ENCODE measurements at regions not wholly inside any gene's neighbourhood (a gene's known extent, or its start where the extent isn't known, plus 50 kb on each side); places are given as distances from the start of the nearest gene placed in this dataset.

DNA sequence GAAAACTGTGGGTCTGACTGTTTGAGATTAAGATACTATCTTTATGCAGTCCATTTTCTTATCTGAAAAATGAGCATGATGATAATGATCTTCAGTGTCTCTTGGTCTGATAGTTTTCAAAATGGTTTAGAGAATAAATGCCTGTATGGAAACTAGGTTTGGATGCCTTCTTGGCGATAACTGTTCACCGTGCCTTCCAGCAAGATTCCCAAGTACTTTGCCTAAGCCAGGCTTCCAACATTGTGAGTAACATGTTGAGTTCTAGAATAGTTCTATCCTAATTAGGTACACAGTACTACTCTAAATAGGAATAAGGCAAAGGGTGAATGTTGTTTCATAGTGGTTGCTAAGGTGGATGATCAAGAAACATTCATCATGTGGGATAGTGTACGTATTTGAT lies 940.2 kb downstream of the MCTP2 start:
- no peak for ATAC-seq
- TF ChIP-seq, protein P1, sequence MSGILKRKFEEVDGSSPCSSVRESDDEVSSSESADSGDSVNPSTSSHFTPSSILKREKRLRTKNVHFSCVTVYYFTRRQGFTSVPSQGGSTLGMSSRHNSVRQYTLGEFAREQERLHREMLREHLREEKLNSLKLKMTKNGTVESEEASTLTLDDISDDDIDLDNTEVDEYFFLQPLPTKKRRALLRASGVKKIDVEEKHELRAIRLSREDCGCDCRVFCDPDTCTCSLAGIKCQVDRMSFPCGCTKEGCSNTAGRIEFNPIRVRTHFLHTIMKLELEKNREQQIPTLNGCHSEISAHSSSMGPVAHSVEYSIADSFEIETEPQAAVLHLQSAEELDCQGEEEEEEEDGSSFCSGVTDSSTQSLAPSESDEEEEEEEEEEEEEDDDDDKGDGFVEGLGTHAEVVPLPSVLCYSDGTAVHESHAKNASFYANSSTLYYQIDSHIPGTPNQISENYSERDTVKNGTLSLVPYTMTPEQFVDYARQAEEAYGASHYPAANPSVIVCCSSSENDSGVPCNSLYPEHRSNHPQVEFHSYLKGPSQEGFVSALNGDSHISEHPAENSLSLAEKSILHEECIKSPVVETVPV (CRISPR knock-in tag; IDR thresholded peaks at IDR 0.05) = no peak
- TF ChIP-seq ZNF565 (CRISPR knock-in tag; conservative IDR thresholded peaks at IDR 0.05; ENCODE audit: low read depth) (no peak), RARB (CRISPR knock-in tag; IDR thresholded peaks at IDR 0.05) (no peak), BACH2 (CRISPR knock-in tag; IDR thresholded peaks at IDR 0.05; ENCODE audit: borderline replicate concordance) (no peak), ZFP30 (CRISPR knock-in tag; IDR thresholded peaks at IDR 0.05) (no peak), PPARA (CRISPR knock-in tag; IDR thresholded peaks at IDR 0.05; ENCODE audit: borderline replicate concordance) (no peak)
- TF ChIP-seq, protein P2, sequence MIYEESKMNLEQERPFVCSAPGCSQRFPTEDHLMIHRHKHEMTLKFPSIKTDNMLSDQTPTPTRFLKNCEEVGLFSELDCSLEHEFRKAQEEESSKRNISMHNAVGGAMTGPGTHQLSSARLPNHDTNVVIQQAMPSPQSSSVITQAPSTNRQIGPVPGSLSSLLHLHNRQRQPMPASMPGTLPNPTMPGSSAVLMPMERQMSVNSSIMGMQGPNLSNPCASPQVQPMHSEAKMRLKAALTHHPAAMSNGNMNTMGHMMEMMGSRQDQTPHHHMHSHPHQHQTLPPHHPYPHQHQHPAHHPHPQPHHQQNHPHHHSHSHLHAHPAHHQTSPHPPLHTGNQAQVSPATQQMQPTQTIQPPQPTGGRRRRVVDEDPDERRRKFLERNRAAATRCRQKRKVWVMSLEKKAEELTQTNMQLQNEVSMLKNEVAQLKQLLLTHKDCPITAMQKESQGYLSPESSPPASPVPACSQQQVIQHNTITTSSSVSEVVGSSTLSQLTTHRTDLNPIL (CRISPR knock-in tag; IDR thresholded peaks at IDR 0.05; ENCODE audit: low read depth) = no peak

DNA sequence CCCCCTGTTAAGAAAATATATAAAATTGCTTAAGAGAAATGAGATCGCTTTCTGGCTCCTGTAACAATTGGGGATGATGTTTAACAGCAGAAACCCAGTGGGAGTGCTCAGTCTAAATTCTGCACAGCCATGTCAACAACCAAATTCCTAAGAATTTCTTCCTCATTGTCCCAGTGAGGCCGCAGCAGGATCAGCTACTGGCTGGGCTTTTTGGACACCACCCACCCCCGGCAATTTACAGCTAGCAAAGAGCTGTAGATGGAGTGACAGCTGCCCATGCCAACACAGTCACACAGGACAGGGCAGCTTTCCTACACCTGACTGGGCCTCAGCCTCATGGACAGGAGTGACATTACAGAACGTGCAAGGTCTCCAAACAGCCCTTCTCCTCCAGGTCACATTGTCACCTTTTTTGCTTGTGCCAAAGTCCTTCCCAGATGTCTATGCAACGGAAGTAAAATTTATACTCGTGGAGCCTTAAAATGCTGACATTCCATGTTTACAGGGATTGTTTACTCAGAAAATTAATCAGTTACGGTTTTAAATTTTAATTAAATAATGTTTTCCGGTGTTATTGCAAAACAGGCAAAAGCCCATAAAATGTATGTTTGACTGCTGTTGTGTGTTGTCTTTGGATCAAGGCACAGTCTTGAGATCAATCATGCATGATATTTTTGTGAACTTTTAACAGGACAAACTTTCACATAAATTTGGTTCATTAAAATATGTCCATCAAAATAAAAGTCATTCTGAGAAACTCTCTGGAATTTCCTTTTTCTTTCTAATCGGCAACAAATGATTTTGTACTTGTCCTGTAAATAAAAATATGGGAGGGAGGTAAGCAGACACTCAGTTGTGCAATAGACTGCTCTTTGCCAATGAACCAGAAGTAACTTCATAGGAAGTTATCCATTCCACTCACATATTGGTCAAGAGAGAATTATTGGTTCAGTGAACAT lies 943.2 kb downstream of the MCTP2 start:
- ATAC-seq = no peak
- TF ChIP-seq PPARA (CRISPR knock-in tag; IDR thresholded peaks at IDR 0.05; ENCODE audit: borderline replicate concordance) (no peak), RARB (CRISPR knock-in tag; IDR thresholded peaks at IDR 0.05) (no peak), GLIS3 (CRISPR knock-in tag; IDR thresholded peaks at IDR 0.05) (no peak)

DNA sequence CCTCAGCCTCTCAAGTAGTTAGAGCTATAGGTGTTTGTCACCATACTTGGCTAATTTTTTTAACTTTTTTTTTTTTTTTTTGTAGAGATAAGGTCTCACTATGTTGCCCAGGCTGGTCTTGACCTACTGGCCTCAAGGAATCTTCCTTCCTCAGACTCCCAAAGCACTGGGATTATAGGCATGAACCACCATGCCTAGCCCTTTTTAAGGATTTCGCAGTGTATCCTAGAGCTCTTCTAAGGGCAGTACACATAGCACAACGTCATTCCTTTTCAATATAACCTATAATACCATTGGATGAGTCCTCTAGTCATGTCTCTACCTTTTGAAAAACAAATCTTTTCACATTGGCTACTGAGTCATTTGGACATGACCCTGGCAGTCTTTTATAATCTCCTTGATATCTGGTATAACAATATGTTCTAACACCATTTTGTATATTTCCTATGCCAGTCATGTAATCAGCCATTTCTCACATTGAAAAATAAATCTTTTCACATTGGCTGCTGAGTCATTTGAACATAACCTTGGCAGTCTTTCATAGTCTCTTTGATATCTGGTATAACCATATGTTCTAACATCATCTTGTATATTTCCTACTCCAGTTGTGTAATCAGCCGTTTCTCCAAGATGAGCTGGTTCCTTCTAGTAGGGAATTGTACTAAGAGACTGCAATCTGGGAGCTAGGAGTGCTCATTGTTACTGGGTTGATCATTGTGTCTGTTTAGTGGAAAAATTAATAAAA lies 944.7 kb downstream of the MCTP2 start:
- ATAC-seq = no peak
- TF ChIP-seq ZFP3 (CRISPR knock-in tag; IDR thresholded peaks at IDR 0.05) = no peak
- TF ChIP-seq, protein P3, sequence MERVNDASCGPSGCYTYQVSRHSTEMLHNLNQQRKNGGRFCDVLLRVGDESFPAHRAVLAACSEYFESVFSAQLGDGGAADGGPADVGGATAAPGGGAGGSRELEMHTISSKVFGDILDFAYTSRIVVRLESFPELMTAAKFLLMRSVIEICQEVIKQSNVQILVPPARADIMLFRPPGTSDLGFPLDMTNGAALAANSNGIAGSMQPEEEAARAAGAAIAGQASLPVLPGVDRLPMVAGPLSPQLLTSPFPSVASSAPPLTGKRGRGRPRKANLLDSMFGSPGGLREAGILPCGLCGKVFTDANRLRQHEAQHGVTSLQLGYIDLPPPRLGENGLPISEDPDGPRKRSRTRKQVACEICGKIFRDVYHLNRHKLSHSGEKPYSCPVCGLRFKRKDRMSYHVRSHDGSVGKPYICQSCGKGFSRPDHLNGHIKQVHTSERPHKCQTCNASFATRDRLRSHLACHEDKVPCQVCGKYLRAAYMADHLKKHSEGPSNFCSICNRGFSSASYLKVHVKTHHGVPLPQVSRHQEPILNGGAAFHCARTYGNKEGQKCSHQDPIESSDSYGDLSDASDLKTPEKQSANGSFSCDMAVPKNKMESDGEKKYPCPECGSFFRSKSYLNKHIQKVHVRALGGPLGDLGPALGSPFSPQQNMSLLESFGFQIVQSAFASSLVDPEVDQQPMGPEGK (CRISPR knock-in tag; IDR thresholded peaks at IDR 0.05; ENCODE audit: borderline replicate concordance) = no peak
- TF ChIP-seq, protein P2 (CRISPR knock-in tag; IDR thresholded peaks at IDR 0.05; ENCODE audit: low read depth) = no peak
- no peak for TF ChIP-seq PPARA (CRISPR knock-in tag; IDR thresholded peaks at IDR 0.05; ENCODE audit: borderline replicate concordance)
- TF ChIP-seq GLIS3 (CRISPR knock-in tag; IDR thresholded peaks at IDR 0.05) = no peak
- no peak for TF ChIP-seq TCF4 (CRISPR knock-in tag; IDR thresholded peaks at IDR 0.05; ENCODE audit: borderline replicate concordance)
- no peak for TF ChIP-seq TOX (CRISPR knock-in tag; IDR thresholded peaks at IDR 0.05; ENCODE audit: borderline replicate concordance)
- TF ChIP-seq, protein P1 (CRISPR knock-in tag; IDR thresholded peaks at IDR 0.05) = no peak
- TF ChIP-seq SNAI2 (CRISPR knock-in tag; IDR thresholded peaks at IDR 0.05) = no peak

DNA sequence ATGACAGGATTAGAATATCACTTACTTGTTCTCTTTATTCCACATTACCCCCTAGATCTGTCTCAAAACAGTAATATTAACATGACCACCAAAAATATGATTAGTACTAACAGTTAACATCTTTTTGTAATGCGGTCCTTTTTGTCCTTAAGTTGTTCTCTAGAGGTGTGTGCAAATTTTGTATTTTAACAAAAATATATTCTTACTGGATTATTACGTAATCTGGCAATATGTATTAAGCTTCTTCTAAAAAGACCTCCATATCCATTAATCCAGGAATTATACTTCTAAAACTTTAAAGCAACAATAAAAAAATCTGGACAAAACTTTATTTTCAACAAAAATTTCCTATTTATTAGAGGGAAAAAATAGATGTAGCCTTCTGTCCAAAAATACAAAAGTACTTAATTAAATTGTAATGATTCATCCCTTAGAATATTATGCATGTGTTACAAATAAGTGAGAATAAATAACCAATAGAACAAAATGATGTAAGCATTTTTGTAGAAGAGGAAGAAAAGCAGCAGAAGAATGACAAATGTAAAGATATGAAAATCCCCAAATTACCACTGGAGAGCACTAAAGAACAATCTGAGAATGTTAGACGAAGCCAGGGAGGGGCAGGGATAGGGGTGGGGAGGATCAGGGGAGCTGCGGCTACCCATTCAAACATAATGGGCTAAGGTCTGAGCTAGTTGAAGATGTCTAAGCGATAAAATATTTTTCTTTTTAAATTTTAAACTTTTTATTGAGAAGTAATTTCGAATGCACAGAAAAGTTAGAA lies 945.6 kb downstream of the MCTP2 start:
- ATAC-seq = no peak
- TF ChIP-seq PPARA (CRISPR knock-in tag; IDR thresholded peaks at IDR 0.05; ENCODE audit: borderline replicate concordance) = no peak
- no peak for TF ChIP-seq ARNTL (CRISPR knock-in tag; IDR thresholded peaks at IDR 0.05; ENCODE audit: borderline replicate concordance, low read depth)
- TF ChIP-seq, protein P1 (CRISPR knock-in tag; IDR thresholded peaks at IDR 0.05) = no peak
- TF ChIP-seq, protein P2 (CRISPR knock-in tag; IDR thresholded peaks at IDR 0.05; ENCODE audit: low read depth) = no peak
- TF ChIP-seq ISL1 (CRISPR knock-in tag; IDR thresholded peaks at IDR 0.05) = no peak
- TF ChIP-seq RARB (CRISPR knock-in tag; IDR thresholded peaks at IDR 0.05) = no peak
- TF ChIP-seq TOX (CRISPR knock-in tag; IDR thresholded peaks at IDR 0.05; ENCODE audit: borderline replicate concordance) = no peak
- no peak for TF ChIP-seq ZFP3 (CRISPR knock-in tag; IDR thresholded peaks at IDR 0.05)
- TF ChIP-seq GLIS3 (CRISPR knock-in tag; IDR thresholded peaks at IDR 0.05) = no peak
- no peak for TF ChIP-seq ZC3H10 (CRISPR knock-in tag; IDR thresholded peaks at IDR 0.05)
- TF ChIP-seq, protein P4, sequence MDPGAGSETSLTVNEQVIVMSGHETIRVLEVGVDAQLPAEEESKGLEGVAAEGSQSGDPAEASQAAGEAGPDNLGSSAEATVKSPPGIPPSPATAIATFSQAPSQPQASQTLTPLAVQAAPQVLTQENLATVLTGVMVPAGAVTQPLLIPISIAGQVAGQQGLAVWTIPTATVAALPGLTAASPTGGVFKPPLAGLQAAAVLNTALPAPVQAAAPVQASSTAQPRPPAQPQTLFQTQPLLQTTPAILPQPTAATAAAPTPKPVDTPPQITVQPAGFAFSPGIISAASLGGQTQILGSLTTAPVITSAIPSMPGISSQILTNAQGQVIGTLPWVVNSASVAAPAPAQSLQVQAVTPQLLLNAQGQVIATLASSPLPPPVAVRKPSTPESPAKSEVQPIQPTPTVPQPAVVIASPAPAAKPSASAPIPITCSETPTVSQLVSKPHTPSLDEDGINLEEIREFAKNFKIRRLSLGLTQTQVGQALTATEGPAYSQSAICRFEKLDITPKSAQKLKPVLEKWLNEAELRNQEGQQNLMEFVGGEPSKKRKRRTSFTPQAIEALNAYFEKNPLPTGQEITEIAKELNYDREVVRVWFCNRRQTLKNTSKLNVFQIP (CRISPR knock-in tag; IDR thresholded peaks at IDR 0.05; ENCODE audit: borderline replicate concordance, low read depth) = no peak
- no peak for TF ChIP-seq ZFP30 (CRISPR knock-in tag; IDR thresholded peaks at IDR 0.05)

All from SK-N-SH treated with all-trans-retinoic acid at 6 μM for 48 hours (cell line).